GM10248 (cell line): ENCODE measurements at regions not wholly inside any gene's neighbourhood (a gene's known extent, or its start where the extent isn't known, plus 50 kb on each side); places are given as distances from the start of the nearest gene placed in this dataset.

Experiments
- CTCF ChIA-PET: fragments of 300-600 bp; sonication (Branson Sonifier 250); formaldehyde crosslinking; extraction: SDS; loops from one replicate; lab custom pipeline; 2021; ENCODE audit warnings: antibody characterized with exemption; lab: Yijun Ruan, JAX
- POLR2A ChIA-PET: fragments of 350-650 bp; sonication (Branson Sonifier 250); formaldehyde crosslinking; extraction: SDS; loops from one replicate; lab custom pipeline; 2020; ENCODE audit warnings: antibody characterized with exemption; lab: Yijun Ruan, JAX
- DNase-seq: peaks from one replicate; pipeline ENCODE4 v3.0.0; 2012; ENCODE audit errors: extremely low spot score
- TF ChIP-seq, protein P1 (sequence below): IDR thresholded peaks from 2 replicates; pipeline ENCODE4 v1.5.1; 2012; ENCODE audit warnings: mild to moderate bottlenecking, low read depth; ENCODE audit errors: extremely low read depth, missing control alignments, control extremely low read depth

GRCh38 chr3:178090899-178091298 is 445.3 kb upstream of the KCNMB2 start:
- DNase-seq: no peak
- TF ChIP-seq, protein P1, sequence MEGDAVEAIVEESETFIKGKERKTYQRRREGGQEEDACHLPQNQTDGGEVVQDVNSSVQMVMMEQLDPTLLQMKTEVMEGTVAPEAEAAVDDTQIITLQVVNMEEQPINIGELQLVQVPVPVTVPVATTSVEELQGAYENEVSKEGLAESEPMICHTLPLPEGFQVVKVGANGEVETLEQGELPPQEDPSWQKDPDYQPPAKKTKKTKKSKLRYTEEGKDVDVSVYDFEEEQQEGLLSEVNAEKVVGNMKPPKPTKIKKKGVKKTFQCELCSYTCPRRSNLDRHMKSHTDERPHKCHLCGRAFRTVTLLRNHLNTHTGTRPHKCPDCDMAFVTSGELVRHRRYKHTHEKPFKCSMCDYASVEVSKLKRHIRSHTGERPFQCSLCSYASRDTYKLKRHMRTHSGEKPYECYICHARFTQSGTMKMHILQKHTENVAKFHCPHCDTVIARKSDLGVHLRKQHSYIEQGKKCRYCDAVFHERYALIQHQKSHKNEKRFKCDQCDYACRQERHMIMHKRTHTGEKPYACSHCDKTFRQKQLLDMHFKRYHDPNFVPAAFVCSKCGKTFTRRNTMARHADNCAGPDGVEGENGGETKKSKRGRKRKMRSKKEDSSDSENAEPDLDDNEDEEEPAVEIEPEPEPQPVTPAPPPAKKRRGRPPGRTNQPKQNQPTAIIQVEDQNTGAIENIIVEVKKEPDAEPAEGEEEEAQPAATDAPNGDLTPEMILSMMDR: no peak
- POLR2A ChIA-PET: no interaction called here
- CTCF ChIA-PET: no interaction called here

GRCh38 chr3:178095522-178095921 is 440.7 kb upstream of the KCNMB2 start:
- CTCF ChIA-PET: interaction anchor here (1.6 kb wide), 1 partner anchor 17 kb away, joined by 4 read pairs; no protein-coding TSS in a partner anchor
- TF ChIP-seq, protein P1: no peak
- no peak for DNase-seq
- POLR2A ChIA-PET: no interaction called here

DNA sequence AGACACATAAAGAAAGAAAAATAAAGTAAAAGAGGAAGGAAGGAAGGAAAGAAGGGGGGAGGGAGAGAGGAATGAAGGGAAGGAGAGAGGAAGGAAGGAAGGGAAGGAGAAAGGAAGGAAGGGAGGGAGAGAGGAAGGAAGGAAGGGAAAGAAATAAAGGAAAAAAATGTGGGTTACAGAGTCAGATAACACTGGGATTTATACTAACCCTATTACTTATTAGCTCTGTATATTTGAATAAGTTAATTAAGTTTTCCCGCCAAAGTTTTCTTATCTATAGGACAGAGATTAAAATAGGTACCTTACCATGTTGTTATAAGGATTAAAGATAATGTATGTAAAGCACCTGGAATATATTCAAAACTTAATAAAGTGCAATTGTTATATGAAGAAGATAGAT is 439.3 kb upstream of the KCNMB2 start:
- TF ChIP-seq, protein P1: no peak
- ChIA-PET CTCF (interaction anchor here (1.6 kb wide), 1 partner anchor 18 kb away, joined by 4 read pairs; no protein-coding TSS in a partner anchor), POLR2A (no interaction called here)
- DNase-seq: no peak

DNA sequence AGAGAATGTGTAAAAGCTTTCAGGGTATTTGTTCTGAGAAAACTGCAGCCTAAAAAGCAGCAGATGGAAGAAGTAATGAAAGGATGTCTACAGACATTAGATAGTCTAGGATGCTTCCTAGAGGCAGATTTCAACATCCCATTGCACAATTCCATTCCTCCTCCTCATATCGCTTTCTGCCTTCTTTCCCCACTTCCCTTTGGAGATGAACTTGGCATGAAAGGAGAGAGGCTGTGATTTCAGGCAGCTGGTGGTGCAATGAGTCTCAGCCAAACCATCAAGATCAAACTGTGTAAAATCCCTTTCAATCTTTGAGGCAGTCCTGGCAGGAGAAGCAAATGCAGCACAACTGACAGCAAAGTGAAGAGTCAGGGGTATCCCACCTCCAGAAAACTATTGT is 438.7 kb upstream of the KCNMB2 start:
- ChIA-PET CTCF (interaction anchor here (2.6 kb wide), 1 partner anchor 13 kb away, joined by 7 read pairs; no protein-coding TSS in a partner anchor), POLR2A (no interaction called here)
- TF ChIP-seq, protein P1: no peak
- DNase-seq: no peak

DNA sequence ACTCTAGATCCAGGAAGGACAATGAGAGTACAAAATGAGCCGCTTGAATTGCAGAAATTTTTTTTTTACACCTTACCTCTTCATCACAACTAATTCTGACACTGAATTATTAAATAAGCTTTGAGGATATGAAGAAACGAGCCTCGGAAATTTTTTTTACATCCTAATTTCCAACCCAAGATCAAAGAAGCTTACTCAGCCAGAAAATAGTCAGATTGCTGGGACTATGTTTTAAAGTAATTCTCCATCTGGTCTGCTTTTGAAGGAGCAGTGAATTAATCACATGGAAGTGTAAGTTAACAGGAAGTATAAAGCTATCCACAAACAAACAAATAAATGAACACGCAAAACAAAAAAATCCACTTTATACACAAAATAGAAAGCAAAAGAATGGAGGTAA is 437.0 kb upstream of the KCNMB2 start:
- ChIA-PET POLR2A (no interaction called here), CTCF (interaction anchor here (2.6 kb wide), 1 partner anchor 14 kb away, joined by 7 read pairs; no protein-coding TSS in a partner anchor)
- DNase-seq: no peak
- TF ChIP-seq, protein P1: no peak

DNA sequence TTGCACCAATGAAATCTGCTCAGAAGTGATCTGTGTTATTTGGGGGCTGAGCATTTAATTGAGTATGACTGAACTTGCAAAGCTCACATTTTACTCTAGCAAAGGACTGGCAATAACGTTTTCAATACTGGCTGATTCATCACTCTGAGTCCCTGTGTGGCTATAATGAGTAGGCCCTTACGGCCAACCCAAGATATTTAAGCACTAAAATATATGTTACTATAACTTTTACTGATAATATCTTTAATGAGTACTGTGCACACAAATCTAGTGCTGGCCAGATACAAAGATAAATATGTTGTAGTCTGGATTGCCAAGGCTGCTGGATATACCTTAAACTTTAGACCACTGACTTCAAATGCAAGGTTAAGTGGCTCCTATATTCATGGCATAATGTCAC is 436.4 kb upstream of the KCNMB2 start:
- TF ChIP-seq, protein P1: no peak
- ChIA-PET CTCF (interaction anchor here (2.6 kb wide), 1 partner anchor 15 kb away, joined by 7 read pairs; no protein-coding TSS in a partner anchor), POLR2A (no interaction called here)
- DNase-seq: no peak
